HL-60/S4 treated with phorbol 12-myristate 13-acetate at 8.2 ng/mL for 4 days and 3 days (cell line): ENCODE measurements at regions not wholly inside any gene's neighbourhood (a gene's known extent, or its start where the extent isn't known, plus 50 kb on each side); places are given as distances from the start of the nearest gene placed in this dataset.
"Not testable (repeated sequence)": the region's sequence is repeated elsewhere in the genome, so short reads cannot be mapped to it uniquely, and the experiment has no call there.

ENCODE experiments used
- in situ Hi-C: fragments of 300-500 bp; cut with MboI; formaldehyde crosslinking; loops from 2 replicates; pipeline ENCODE4 v1.15.0; 2022; ENCODE audit warnings: low sequenced_read_pairs

GRCh38 chr17:71535321-71535720 is 585.5 kb upstream of the SOX9 start:
- in situ Hi-C loops: no loop called here

GRCh38 chr17:71546419-71546818 is 574.4 kb upstream of the SOX9 start:
- in situ Hi-C loops: no loop called here

- in situ Hi-C loops: no loop called here
Measured at GRCh38 chr17:71547904-71548303, 572.9 kb upstream of the SOX9 start.

GRCh38 chr17:71548540-71549190 is 572.2 kb upstream of the SOX9 start:
- in situ Hi-C loops: no loop called here

- in situ Hi-C loops: no loop called here
Measured at GRCh38 chr17:71550675-71551074, 570.1 kb upstream of the SOX9 start.

GRCh38 chr17:71553381-71553780 is 567.4 kb upstream of the SOX9 start:
- in situ Hi-C loops: no loop called here

GRCh38 chr17:71558901-71559300 is 561.9 kb upstream of the SOX9 start:
- in situ Hi-C loops: no loop called here

- in situ Hi-C loops: no loop called here
Measured at GRCh38 chr17:71572343-71572742, 548.5 kb upstream of the SOX9 start.

- in situ Hi-C loops: no loop called here
Measured at GRCh38 chr17:71578446-71578845, 542.4 kb upstream of the SOX9 start.

GRCh38 chr17:71580220-71580619 is 540.6 kb upstream of the SOX9 start:
- in situ Hi-C loops: no loop called here

- in situ Hi-C loops: no loop called here
Measured at GRCh38 chr17:71585540-71585939, 535.3 kb upstream of the SOX9 start.

- in situ Hi-C loops: no loop called here
Measured at GRCh38 chr17:71592431-71592830, 528.4 kb upstream of the SOX9 start.

- in situ Hi-C loops: no loop called here
Measured at GRCh38 chr17:71593078-71593477, 527.7 kb upstream of the SOX9 start.

GRCh38 chr17:71599583-71599982 is 521.2 kb upstream of the SOX9 start:
- in situ Hi-C loops: not testable (repeated sequence)

- in situ Hi-C loops: no loop called here
Measured at GRCh38 chr17:71600137-71600789, 520.6 kb upstream of the SOX9 start.

- in situ Hi-C loops: no loop called here
Measured at GRCh38 chr17:71601894-71602504, 518.8 kb upstream of the SOX9 start.

GRCh38 chr17:71613996-71614395 is 506.8 kb upstream of the SOX9 start:
- in situ Hi-C loops: no loop called here

- in situ Hi-C loops: no loop called here
Measured at GRCh38 chr17:71615820-71616219, 505.0 kb upstream of the SOX9 start.

GRCh38 chr17:71617767-71618166 is 503.1 kb upstream of the SOX9 start:
- in situ Hi-C loops: not testable (repeated sequence)

- in situ Hi-C loops: no loop called here
Measured at GRCh38 chr17:71625330-71625729, 495.5 kb upstream of the SOX9 start.

GRCh38 chr17:71628306-71628705 is 492.5 kb upstream of the SOX9 start:
- in situ Hi-C loops: no loop called here

- in situ Hi-C loops: no loop called here
Measured at GRCh38 chr17:71631483-71631882, 489.3 kb upstream of the SOX9 start.
